ENCODE measurements at regions not wholly inside any gene's neighbourhood (a gene's known extent, or its start where the extent isn't known, plus 50 kb on each side); places are given as distances from the start of the nearest gene placed in this dataset.
"Not testable (repeated sequence)": the region's sequence is repeated elsewhere in the genome, so short reads cannot be mapped to it uniquely, and the experiment has no call there.

DNA sequence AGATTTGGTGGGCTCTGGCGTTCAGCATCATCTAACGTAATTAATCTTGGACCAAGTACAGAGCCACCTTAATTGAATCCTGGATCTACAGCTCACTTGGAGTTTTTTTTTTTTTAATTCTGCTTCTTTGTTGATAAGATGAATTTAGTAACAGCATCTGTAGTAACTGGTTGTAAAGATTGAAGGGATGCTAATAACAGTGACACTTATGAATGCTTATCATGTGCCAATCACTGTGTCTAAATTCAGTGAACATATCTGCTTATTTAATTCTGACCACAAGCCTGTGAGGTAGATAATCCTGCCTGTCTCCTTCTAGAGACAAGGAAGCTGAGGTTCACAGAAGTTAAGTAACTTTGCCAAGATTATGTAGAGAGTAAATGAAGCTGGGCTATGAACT, 408.0 kb downstream of the RWDD3 start:
- Histone ChIP-seq H3K36me3 (ENCODE audit: control insufficient read depth, insufficient read depth, low read length, severe bottlenecking) (no peaks in the 10 kb centered on the region), H3K9me3 (ENCODE audit: control insufficient read depth, low read length) (no peaks in the 10 kb centered on the region), H3K4me3 (ENCODE audit: low read length) (no peak overlapping the region), H3K4me1 (ENCODE audit: control insufficient read depth, insufficient read depth, low read length) (no peaks in the 10 kb centered on the region), H3K9ac (ENCODE audit: low read length) (no peak overlapping the region), H3K27me3 (replicated peaks; ENCODE audit: control insufficient read depth, insufficient read depth, low read length) (no peaks in the 10 kb centered on the region)
- DNase-seq (ENCODE audit: low read depth): no peak

- Histone ChIP-seq H3K27me3 (replicated peaks; ENCODE audit: control insufficient read depth, insufficient read depth, low read length) (no peaks in the 10 kb centered on the region), H3K36me3 (ENCODE audit: control insufficient read depth, insufficient read depth, low read length, severe bottlenecking) (no peaks in the 10 kb centered on the region), H3K9ac (ENCODE audit: low read length) (no peak overlapping the region), H3K4me3 (ENCODE audit: low read length) (no peak overlapping the region), H3K9me3 (ENCODE audit: control insufficient read depth, low read length) (no peaks in the 10 kb centered on the region), H3K4me1 (ENCODE audit: control insufficient read depth, insufficient read depth, low read length) (no peaks in the 10 kb centered on the region)
- no peak for DNase-seq (ENCODE audit: low read depth)
Measured at GRCh38 chr1:95643071-95643470, 409.1 kb downstream of the RWDD3 start.

- not testable (repeated sequence) for H3K27me3 ChIP-seq (replicated peaks; ENCODE audit: control insufficient read depth, insufficient read depth, low read length); H3K9me3 ChIP-seq (ENCODE audit: control insufficient read depth, low read length); DNase-seq (ENCODE audit: low read depth)
Measured at GRCh38 chr1:95645126-95645525, 411.1 kb downstream of the RWDD3 start.

GRCh38 chr1:95650631-95651030, 416.6 kb downstream of the RWDD3 start:
- no peak overlapping the region for H3K4me3 ChIP-seq (ENCODE audit: low read length)
- H3K9me3 ChIP-seq (ENCODE audit: control insufficient read depth, low read length): no peaks in the 10 kb centered on the region
- no peaks in the 10 kb centered on the region for H3K27me3 ChIP-seq (replicated peaks; ENCODE audit: control insufficient read depth, insufficient read depth, low read length)
- DNase-seq (ENCODE audit: low read depth): no peak
- H3K4me1 ChIP-seq (ENCODE audit: control insufficient read depth, insufficient read depth, low read length): peaks cover 13% of the 10 kb centered on the region
- H3K9ac ChIP-seq (ENCODE audit: low read length): no peak overlapping the region
- H3K36me3 ChIP-seq (ENCODE audit: control insufficient read depth, insufficient read depth, low read length, severe bottlenecking): no peaks in the 10 kb centered on the region

More at GRCh38 chr1:95645126-95645525, 411.1 kb downstream of the RWDD3 start:
- H3K36me3 ChIP-seq (ENCODE audit: control insufficient read depth, insufficient read depth, low read length, severe bottlenecking); H3K9ac ChIP-seq (ENCODE audit: low read length); H3K4me3 ChIP-seq (ENCODE audit: low read length); H3K4me1 ChIP-seq (ENCODE audit: control insufficient read depth, insufficient read depth, low read length): not testable (repeated sequence)

DNA sequence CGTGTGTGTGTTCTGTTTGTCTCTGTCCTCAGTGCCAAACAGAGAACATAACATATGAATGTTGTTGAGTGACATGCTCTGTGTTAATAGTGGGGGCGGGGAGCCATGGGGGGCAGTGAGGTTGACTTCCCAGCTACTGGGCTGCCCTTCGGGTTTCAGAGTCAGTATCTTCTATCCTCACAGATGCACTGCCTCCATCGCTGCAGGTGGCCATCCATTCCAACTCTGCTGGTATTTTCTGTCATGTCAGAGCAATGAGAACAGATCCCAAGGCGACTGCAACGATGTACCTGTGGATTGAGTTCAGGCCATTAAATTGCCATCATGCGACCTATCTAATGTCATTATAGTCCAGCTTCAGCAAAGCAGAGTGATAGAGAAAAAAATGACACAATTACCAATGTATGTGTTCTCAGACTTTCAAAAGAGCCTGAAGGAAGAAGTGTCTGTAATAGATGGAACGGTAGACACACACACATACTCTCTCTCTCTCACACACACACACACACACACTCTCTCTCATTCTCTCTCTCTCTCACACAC, 418.5 kb downstream of the RWDD3 start:
- Histone ChIP-seq H3K27me3 (replicated peaks; ENCODE audit: control insufficient read depth, insufficient read depth, low read length) (no peaks in the 10 kb centered on the region), H3K9me3 (ENCODE audit: control insufficient read depth, low read length) (no peaks in the 10 kb centered on the region), H3K4me3 (ENCODE audit: low read length) (no peak overlapping the region), H3K4me1 (ENCODE audit: control insufficient read depth, insufficient read depth, low read length) (peaks cover 13% of the 10 kb centered on the region), H3K36me3 (ENCODE audit: control insufficient read depth, insufficient read depth, low read length, severe bottlenecking) (no peaks in the 10 kb centered on the region), H3K9ac (ENCODE audit: low read length) (no peak overlapping the region)
- DNase-seq (ENCODE audit: low read depth): no peak

- Histone ChIP-seq H3K9ac (ENCODE audit: low read length) (no peak overlapping the region), H3K9me3 (ENCODE audit: control insufficient read depth, low read length) (no peaks in the 10 kb centered on the region), H3K27me3 (replicated peaks; ENCODE audit: control insufficient read depth, insufficient read depth, low read length) (no peaks in the 10 kb centered on the region), H3K4me1 (ENCODE audit: control insufficient read depth, insufficient read depth, low read length) (peaks cover 13% of the 10 kb centered on the region), H3K4me3 (ENCODE audit: low read length) (no peak overlapping the region), H3K36me3 (ENCODE audit: control insufficient read depth, insufficient read depth, low read length, severe bottlenecking) (no peaks in the 10 kb centered on the region)
- no peak for DNase-seq (ENCODE audit: low read depth)
Measured at GRCh38 chr1:95653618-95654017, 419.6 kb downstream of the RWDD3 start.

DNA sequence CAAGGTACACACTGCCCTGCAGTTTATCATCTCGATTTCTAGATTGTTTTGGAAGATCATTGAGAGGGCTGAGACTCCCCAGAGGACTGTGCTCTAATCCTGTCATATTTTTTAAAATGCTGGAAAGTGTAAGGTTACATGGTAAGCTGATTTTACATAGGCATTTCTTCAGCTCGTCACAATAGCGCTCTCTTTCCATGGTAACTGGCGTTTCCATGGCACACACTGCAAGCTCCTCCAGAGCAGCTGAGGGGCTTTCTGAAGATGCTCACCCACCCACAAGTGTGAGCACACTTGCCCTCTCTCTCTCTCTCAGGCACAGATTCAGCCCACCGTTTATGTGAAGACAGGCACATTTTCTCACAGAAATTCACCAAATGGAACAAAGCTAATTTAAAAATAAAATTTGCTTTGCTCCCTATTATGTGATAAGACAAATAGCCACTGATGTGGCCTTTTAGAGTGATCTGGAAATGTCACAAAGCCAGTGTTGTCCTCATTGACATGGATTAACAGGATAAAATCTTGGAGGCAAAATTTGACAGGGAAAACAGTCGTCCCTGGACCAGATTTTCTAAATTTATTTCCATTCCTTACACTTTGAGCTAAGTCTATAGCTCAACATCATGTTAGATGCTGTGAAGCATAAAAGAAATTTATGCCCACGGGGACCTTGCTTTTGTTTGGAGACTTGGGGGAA, 421.5 kb downstream of the RWDD3 start:
- no peaks in the 10 kb centered on the region for H3K9me3 ChIP-seq (ENCODE audit: control insufficient read depth, low read length)
- no peak for DNase-seq (ENCODE audit: low read depth)
- H3K27me3 ChIP-seq (replicated peaks; ENCODE audit: control insufficient read depth, insufficient read depth, low read length): no peaks in the 10 kb centered on the region
- no peak overlapping the region for H3K9ac ChIP-seq (ENCODE audit: low read length)
- no peaks in the 10 kb centered on the region for H3K36me3 ChIP-seq (ENCODE audit: control insufficient read depth, insufficient read depth, low read length, severe bottlenecking)
- no peak overlapping the region for H3K4me3 ChIP-seq (ENCODE audit: low read length)
- H3K4me1 ChIP-seq (ENCODE audit: control insufficient read depth, insufficient read depth, low read length): peaks cover 13% of the 10 kb centered on the region

- Histone ChIP-seq H3K4me1 (ENCODE audit: control insufficient read depth, insufficient read depth, low read length) (peaks cover 13% of the 10 kb centered on the region), H3K9ac (ENCODE audit: low read length) (no peak overlapping the region), H3K27me3 (replicated peaks; ENCODE audit: control insufficient read depth, insufficient read depth, low read length) (no peaks in the 10 kb centered on the region), H3K4me3 (ENCODE audit: low read length) (no peak overlapping the region), H3K9me3 (ENCODE audit: control insufficient read depth, low read length) (no peaks in the 10 kb centered on the region), H3K36me3 (ENCODE audit: control insufficient read depth, insufficient read depth, low read length, severe bottlenecking) (no peaks in the 10 kb centered on the region)
- no peak for DNase-seq (ENCODE audit: low read depth)
Measured at GRCh38 chr1:95657248-95657647, 423.2 kb downstream of the RWDD3 start.

GRCh38 chr1:95659166-95659565, 425.2 kb downstream of the RWDD3 start:
- no peak for DNase-seq (ENCODE audit: low read depth)
- Histone ChIP-seq H3K9ac (ENCODE audit: low read length) (no peak overlapping the region), H3K4me3 (ENCODE audit: low read length) (no peak overlapping the region), H3K4me1 (ENCODE audit: control insufficient read depth, insufficient read depth, low read length) (peaks cover 4% of the 10 kb centered on the region), H3K36me3 (ENCODE audit: control insufficient read depth, insufficient read depth, low read length, severe bottlenecking) (no peaks in the 10 kb centered on the region), H3K9me3 (ENCODE audit: control insufficient read depth, low read length) (peaks cover 8% of the 10 kb centered on the region), H3K27me3 (replicated peaks; ENCODE audit: control insufficient read depth, insufficient read depth, low read length) (no peaks in the 10 kb centered on the region)

DNA sequence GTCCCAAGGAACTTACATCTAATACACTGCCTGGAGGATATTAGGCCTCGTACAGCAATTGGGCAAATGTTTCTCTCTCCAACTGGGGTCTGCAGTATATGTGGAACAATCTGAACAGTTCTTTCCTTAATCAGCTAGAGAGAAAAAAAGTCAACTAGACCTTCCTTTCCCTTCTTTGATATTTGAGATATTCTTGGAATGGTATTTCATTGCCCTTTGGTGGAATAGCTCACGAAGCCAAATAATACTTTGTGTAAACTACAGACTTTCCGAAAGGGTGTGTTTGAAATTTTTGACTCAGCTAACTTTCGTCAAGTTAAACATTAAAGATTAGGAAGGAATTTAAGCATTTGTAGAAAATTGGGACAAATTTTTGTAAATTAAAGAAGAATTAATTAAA, 425.6 kb downstream of the RWDD3 start:
- DNase-seq (ENCODE audit: low read depth): no peak
- peaks cover 8% of the 10 kb centered on the region for H3K9me3 ChIP-seq (ENCODE audit: control insufficient read depth, low read length)
- no peaks in the 10 kb centered on the region for H3K36me3 ChIP-seq (ENCODE audit: control insufficient read depth, insufficient read depth, low read length, severe bottlenecking)
- H3K27me3 ChIP-seq (replicated peaks; ENCODE audit: control insufficient read depth, insufficient read depth, low read length): no peaks in the 10 kb centered on the region
- no peak overlapping the region for H3K4me3 ChIP-seq (ENCODE audit: low read length)
- H3K4me1 ChIP-seq (ENCODE audit: control insufficient read depth, insufficient read depth, low read length): peaks cover under 1% of the 10 kb centered on the region
- no peak overlapping the region for H3K9ac ChIP-seq (ENCODE audit: low read length)

- no peaks in the 10 kb centered on the region for H3K4me1 ChIP-seq (ENCODE audit: control insufficient read depth, insufficient read depth, low read length)
- no peaks in the 10 kb centered on the region for H3K27me3 ChIP-seq (replicated peaks; ENCODE audit: control insufficient read depth, insufficient read depth, low read length)
- H3K9me3 ChIP-seq (ENCODE audit: control insufficient read depth, low read length): peaks cover 8% of the 10 kb centered on the region
- H3K36me3 ChIP-seq (ENCODE audit: control insufficient read depth, insufficient read depth, low read length, severe bottlenecking): no peaks in the 10 kb centered on the region
- DNase-seq (ENCODE audit: low read depth): no peak
- H3K4me3 ChIP-seq (ENCODE audit: low read length): no peak overlapping the region
- no peak overlapping the region for H3K9ac ChIP-seq (ENCODE audit: low read length)
Measured at GRCh38 chr1:95660736-95661135, 426.7 kb downstream of the RWDD3 start.

GRCh38 chr1:95663530-95663929, 429.5 kb downstream of the RWDD3 start:
- not testable (repeated sequence) for H3K27me3 ChIP-seq (replicated peaks; ENCODE audit: control insufficient read depth, insufficient read depth, low read length); H3K9me3 ChIP-seq (ENCODE audit: control insufficient read depth, low read length); DNase-seq (ENCODE audit: low read depth); H3K9ac ChIP-seq (ENCODE audit: low read length); H3K4me1 ChIP-seq (ENCODE audit: control insufficient read depth, insufficient read depth, low read length); H3K4me3 ChIP-seq (ENCODE audit: low read length); H3K36me3 ChIP-seq (ENCODE audit: control insufficient read depth, insufficient read depth, low read length, severe bottlenecking)

Data from adipocyte (in vitro differentiated cells).